Activated T-helper 1 cell treated with anti-CD3 and anti-CD28 coated beads, Interleukin-12 subunit alpha, Interleukin-12 subunit beta, Interleukin-2, Interleukin-4 antibody, amounts not matched to agents 30 ng/mL and 10 ng/mL and 1 ng/mL, durations not matched to agents 14 hours and 24 hours and 36 hours (primary cell): ENCODE measurements at regions not wholly inside any gene's neighbourhood (a gene's known extent, or its start where the extent isn't known, plus 50 kb on each side); places are given as distances from the start of the nearest gene placed in this dataset.
A peak's percentile ranks its signal among the peaks of the same experiment; 100 is the strongest.

Source experiments
- DNase-seq: peaks from one replicate; pipeline ENCODE4 v3.0.0; 2021; ENCODE audit warnings: low spot score
- H3K27ac Mint-ChIP-seq: one replicate; pipeline ENCODE4 v1.8.0; 2021; ENCODE audit warnings: mild to moderate bottlenecking, mixed read lengths
- H3K27me3 Mint-ChIP-seq: one replicate; pipeline ENCODE4 v1.8.0; 2022; ENCODE audit warnings: mild to moderate bottlenecking, moderate library complexity, mixed read lengths; ENCODE audit not compliant: insufficient read depth
- H3K36me3 Mint-ChIP-seq: one replicate; pipeline ENCODE4 v1.8.0; 2021; ENCODE audit warnings: low read depth, mixed read lengths
- H3K4me1 Mint-ChIP-seq: one replicate; pipeline ENCODE4 v1.8.0; 2021; ENCODE audit warnings: low read depth, mixed read lengths
- H3K4me3 Mint-ChIP-seq: one replicate; pipeline ENCODE4 v1.8.0; 2021; ENCODE audit warnings: mild to moderate bottlenecking, moderate library complexity, mixed read lengths
- H3K9me3 Mint-ChIP-seq: one replicate; pipeline ENCODE4 v1.8.0; 2021; ENCODE audit warnings: mixed read lengths
- intact Hi-C: fragments of 100-400 bp; cut with micrococcal nuclease; formaldehyde crosslinking; loops from one replicate; pipeline ENCODE4 v1.15.1; 2024

- Mint-ChIP-seq H3K4me3 (no peak overlapping the region), H3K27me3 (no peaks in the 10 kb centered on the region), H3K4me1 (no peaks in the 10 kb centered on the region), H3K27ac (no peak overlapping the region), H3K36me3 (no peaks in the 10 kb centered on the region), H3K9me3 (no peaks in the 10 kb centered on the region)
- DNase-seq: no peak
- intact Hi-C loops: no loop called here
Measured at GRCh38 chrX:140848800-140849199, 139.2 kb downstream of the LINC00632 start.

GRCh38 chrX:140860718-140861117 is 141.7 kb upstream of the SPANXB1 start:
- no peaks in the 10 kb centered on the region for H3K4me1 Mint-ChIP-seq
- H3K4me3 Mint-ChIP-seq: no peak overlapping the region
- peaks cover 2% of the 10 kb centered on the region for H3K27me3 Mint-ChIP-seq
- H3K9me3 Mint-ChIP-seq: no peaks in the 10 kb centered on the region
- no peak overlapping the region for H3K27ac Mint-ChIP-seq
- no peak for DNase-seq
- intact Hi-C loops: no loop called here
- no peaks in the 10 kb centered on the region for H3K36me3 Mint-ChIP-seq

- H3K9me3 Mint-ChIP-seq: no peaks in the 10 kb centered on the region
- no peak overlapping the region for H3K27ac Mint-ChIP-seq
- H3K27me3 Mint-ChIP-seq: peaks cover 3% of the 10 kb centered on the region
- intact Hi-C loops: no loop called here
- H3K36me3 Mint-ChIP-seq: no peaks in the 10 kb centered on the region
- no peak overlapping the region for H3K4me3 Mint-ChIP-seq
- no peak for DNase-seq
- H3K4me1 Mint-ChIP-seq: no peaks in the 10 kb centered on the region
Measured at GRCh38 chrX:140866446-140866845, 135.9 kb upstream of the SPANXB1 start.

- Mint-ChIP-seq H3K36me3 (no peaks in the 10 kb centered on the region), H3K27ac (no peak overlapping the region), H3K4me1 (peaks cover 10% of the 10 kb centered on the region), H3K27me3 (no peaks in the 10 kb centered on the region), H3K9me3 (no peaks in the 10 kb centered on the region), H3K4me3 (no peak overlapping the region)
- DNase-seq: no peak
- intact Hi-C loops: no loop called here
Measured at GRCh38 chrX:140912606-140913005, 89.8 kb upstream of the SPANXB1 start.

GRCh38 chrX:140913802-140914501 is 88.4 kb upstream of the SPANXB1 start:
- no peak overlapping the region for H3K4me3 Mint-ChIP-seq
- H3K36me3 Mint-ChIP-seq: no peaks in the 10 kb centered on the region

GRCh38 chrX:140916872-140917271 is 85.5 kb upstream of the SPANXB1 start:
- no peaks in the 10 kb centered on the region for H3K36me3 Mint-ChIP-seq
- no peak for DNase-seq
- H3K4me1 Mint-ChIP-seq: peaks cover 22% of the 10 kb centered on the region
- H3K27me3 Mint-ChIP-seq: no peaks in the 10 kb centered on the region
- H3K4me3 Mint-ChIP-seq: peak overlapping the region; percentile 27
- H3K27ac Mint-ChIP-seq: peak overlapping the region; percentile 95
- no peaks in the 10 kb centered on the region for H3K9me3 Mint-ChIP-seq
- intact Hi-C loops: loop anchor here (1.0 to 5.0 kb wide), 4 partner anchors 95 to 260 kb away; partner anchors contain the start of gene LDOC1

More at GRCh38 chrX:140913802-140914501, 88.4 kb upstream of the SPANXB1 start:
- intact Hi-C loops: no loop called here
- Mint-ChIP-seq H3K9me3 (no peaks in the 10 kb centered on the region), H3K27me3 (no peaks in the 10 kb centered on the region), H3K27ac (no peak overlapping the region), H3K4me1 (peaks cover 22% of the 10 kb centered on the region)
- no peak for DNase-seq

- Mint-ChIP-seq H3K9me3 (no peaks in the 10 kb centered on the region), H3K27ac (peak overlapping the region; percentile 95), H3K4me3 (peak overlapping the region; percentile 55), H3K36me3 (no peaks in the 10 kb centered on the region), H3K4me1 (peaks cover 22% of the 10 kb centered on the region), H3K27me3 (no peaks in the 10 kb centered on the region)
- no peak for DNase-seq
- intact Hi-C loops: loop anchor here (1.0 to 5.0 kb wide), 4 partner anchors 95 to 260 kb away; partner anchors contain the start of gene LDOC1
Measured at GRCh38 chrX:140917354-140918115, 84.9 kb upstream of the SPANXB1 start.

GRCh38 chrX:140918398-140919038 is 83.9 kb upstream of the SPANXB1 start:
- Mint-ChIP-seq H3K4me1 (peaks cover 22% of the 10 kb centered on the region), H3K27me3 (no peaks in the 10 kb centered on the region), H3K27ac (peak overlapping the region; percentile 95), H3K4me3 (peak overlapping the region; percentile 55), H3K9me3 (no peaks in the 10 kb centered on the region), H3K36me3 (no peaks in the 10 kb centered on the region)
- intact Hi-C loops: loop anchor here (5.0 kb wide), 3 partner anchors 151 to 259 kb away; partner anchors contain the start of gene LDOC1
- DNase-seq: peak; percentile 14

- intact Hi-C loops: no loop called here
- H3K4me3 Mint-ChIP-seq: no peak overlapping the region
- H3K27ac Mint-ChIP-seq: no peak overlapping the region
- H3K4me1 Mint-ChIP-seq: peaks cover 22% of the 10 kb centered on the region
- H3K27me3 Mint-ChIP-seq: no peaks in the 10 kb centered on the region
- DNase-seq: no peak
- H3K36me3 Mint-ChIP-seq: no peaks in the 10 kb centered on the region
- H3K9me3 Mint-ChIP-seq: no peaks in the 10 kb centered on the region
Measured at GRCh38 chrX:140920416-140920815, 82.0 kb upstream of the SPANXB1 start.

GRCh38 chrX:140923118-140923517 is 79.3 kb upstream of the SPANXB1 start:
- H3K36me3 Mint-ChIP-seq: no peaks in the 10 kb centered on the region
- intact Hi-C loops: no loop called here
- H3K27ac Mint-ChIP-seq: no peak overlapping the region
- H3K27me3 Mint-ChIP-seq: no peaks in the 10 kb centered on the region
- H3K4me3 Mint-ChIP-seq: no peak overlapping the region
- no peak for DNase-seq
- H3K9me3 Mint-ChIP-seq: no peaks in the 10 kb centered on the region
- peaks cover 6% of the 10 kb centered on the region for H3K4me1 Mint-ChIP-seq

GRCh38 chrX:140928739-140929138 is 73.7 kb upstream of the SPANXB1 start:
- Mint-ChIP-seq H3K36me3 (no peaks in the 10 kb centered on the region), H3K4me3 (no peak overlapping the region), H3K9me3 (no peaks in the 10 kb centered on the region), H3K27me3 (no peaks in the 10 kb centered on the region), H3K27ac (no peak overlapping the region), H3K4me1 (no peaks in the 10 kb centered on the region)
- DNase-seq: no peak
- intact Hi-C loops: no loop called here

- H3K27ac Mint-ChIP-seq: no peak overlapping the region
- intact Hi-C loops: no loop called here
- H3K27me3 Mint-ChIP-seq: peaks cover 2% of the 10 kb centered on the region
- H3K36me3 Mint-ChIP-seq: no peaks in the 10 kb centered on the region
- no peak overlapping the region for H3K4me3 Mint-ChIP-seq
- DNase-seq: no peak
- H3K4me1 Mint-ChIP-seq: no peaks in the 10 kb centered on the region
- no peaks in the 10 kb centered on the region for H3K9me3 Mint-ChIP-seq
Measured at GRCh38 chrX:140933016-140933415, 69.4 kb upstream of the SPANXB1 start.
